ENCODE measurements at regions not wholly inside any gene's neighbourhood (a gene's known extent, or its start where the extent isn't known, plus 50 kb on each side); places are given as distances from the start of the nearest gene placed in this dataset.
"Not testable (repeated sequence)": the region's sequence is repeated elsewhere in the genome, so short reads cannot be mapped to it uniquely, and the experiment has no call there.

GRCh38 chr13:61215116-61215515 lies 200.5 kb downstream of the PCDH20 start:
- H2AFZ ChIP-seq: no peak overlapping the region
- no TSS peak for BruUV-seq (replicated peaks)
- no peak for DNase-seq
- no peak overlapping the region for H3K4me3 ChIP-seq
- POLR2A ChIA-PET (ENCODE audit: unreplicated experiment): no interaction called here
- no peak overlapping the region for H3K4me2 ChIP-seq
- H3K27me3 ChIP-seq (ENCODE audit: insufficient read depth, low read depth): peaks cover 5% of the 10 kb centered on the region; the same call in 1 of the 2 replicates
- H3K27ac ChIP-seq: no peak overlapping the region
- intact Hi-C loops (cut with micrococcal nuclease; ENCODE audit: unreplicated experiment): no loop called here
- H3K79me2 ChIP-seq (ENCODE audit: low read depth): no peaks in the 10 kb centered on the region
- H3K4me1 ChIP-seq (replicated peaks; ENCODE audit: insufficient read depth): no peaks in the 10 kb centered on the region
- no peaks in the 10 kb centered on the region; the same call in 1 of the 2 replicates for H4K20me1 ChIP-seq (ENCODE audit: insufficient read depth)
- CTCF ChIA-PET: no interaction called here
- no peaks in the 10 kb centered on the region for H3F3A ChIP-seq (ENCODE audit: insufficient read depth, low read depth)
- TF ChIP-seq EZH2 (IDR thresholded peaks at IDR 0.05; ENCODE audit: low read depth) (no peak), CTCF (conservative IDR thresholded peaks at IDR 0.05) (no peak)
- H3K9me2 ChIP-seq (ENCODE audit: insufficient read depth): no peaks in the 10 kb centered on the region
- no peaks in the 10 kb centered on the region for H3K36me3 ChIP-seq (ENCODE audit: low read depth)
- H3K9me3 ChIP-seq (ENCODE audit: insufficient read depth, low read depth): no peaks in the 10 kb centered on the region

GRCh38 chr13:61214551-61214950 lies 201.1 kb downstream of the PCDH20 start:
- no TSS peak for BruUV-seq (replicated peaks)
- peaks cover 5% of the 10 kb centered on the region; the same call in 1 of the 2 replicates for H3K27me3 ChIP-seq (ENCODE audit: insufficient read depth, low read depth)
- POLR2A ChIA-PET (ENCODE audit: unreplicated experiment): no interaction called here

GRCh38 chr13:61205898-61206297 lies 209.8 kb downstream of the PCDH20 start:
- H3K4me2 ChIP-seq; H3K27me3 ChIP-seq (ENCODE audit: insufficient read depth, low read depth); H3K9me2 ChIP-seq (ENCODE audit: insufficient read depth); H3K36me3 ChIP-seq (ENCODE audit: low read depth); H3F3A ChIP-seq (ENCODE audit: insufficient read depth, low read depth); POLR2A ChIA-PET (ENCODE audit: unreplicated experiment); H3K4me1 ChIP-seq (replicated peaks; ENCODE audit: insufficient read depth); H3K27ac ChIP-seq; BruUV-seq (replicated peaks); intact Hi-C loops (cut with micrococcal nuclease; ENCODE audit: unreplicated experiment); H2AFZ ChIP-seq; CTCF ChIA-PET; DNase-seq; H3K4me3 ChIP-seq; H4K20me1 ChIP-seq (ENCODE audit: insufficient read depth); H3K9me3 ChIP-seq (ENCODE audit: insufficient read depth, low read depth); H3K79me2 ChIP-seq (ENCODE audit: low read depth): not testable (repeated sequence)

More at GRCh38 chr13:61214551-61214950, 201.1 kb downstream of the PCDH20 start:
- Histone ChIP-seq H3K27ac (no peak overlapping the region), H3F3A (ENCODE audit: insufficient read depth, low read depth) (no peaks in the 10 kb centered on the region), H3K4me2 (no peak overlapping the region), H4K20me1 (ENCODE audit: insufficient read depth) (no peaks in the 10 kb centered on the region; the same call in 1 of the 2 replicates), H2AFZ (no peak overlapping the region), H3K4me1 (replicated peaks; ENCODE audit: insufficient read depth) (no peaks in the 10 kb centered on the region), H3K79me2 (ENCODE audit: low read depth) (no peaks in the 10 kb centered on the region), H3K9me3 (ENCODE audit: insufficient read depth, low read depth) (no peaks in the 10 kb centered on the region), H3K36me3 (ENCODE audit: low read depth) (no peaks in the 10 kb centered on the region), H3K9me2 (ENCODE audit: insufficient read depth) (no peaks in the 10 kb centered on the region), H3K4me3 (no peak overlapping the region)
- CTCF ChIA-PET: no interaction called here
- TF ChIP-seq CTCF (conservative IDR thresholded peaks at IDR 0.05): no peak
- TF ChIP-seq EZH2 (IDR thresholded peaks at IDR 0.05; ENCODE audit: low read depth): no peak
- DNase-seq: no peak
- intact Hi-C loops (cut with micrococcal nuclease; ENCODE audit: unreplicated experiment): no loop called here

- Histone ChIP-seq H3K27me3 (ENCODE audit: insufficient read depth, low read depth) (no peaks in the 10 kb centered on the region), H3K36me3 (ENCODE audit: low read depth) (no peaks in the 10 kb centered on the region), H2AFZ (no peak overlapping the region), H3K27ac (no peak overlapping the region), H3K9me2 (ENCODE audit: insufficient read depth) (no peaks in the 10 kb centered on the region), H3K79me2 (ENCODE audit: low read depth) (no peaks in the 10 kb centered on the region), H3K4me1 (replicated peaks; ENCODE audit: insufficient read depth) (no peaks in the 10 kb centered on the region), H3K9me3 (ENCODE audit: insufficient read depth, low read depth) (no peaks in the 10 kb centered on the region), H3K4me3 (no peak overlapping the region), H4K20me1 (ENCODE audit: insufficient read depth) (no peaks in the 10 kb centered on the region), H3K4me2 (no peak overlapping the region), H3F3A (ENCODE audit: insufficient read depth, low read depth) (no peaks in the 10 kb centered on the region)
- intact Hi-C loops (cut with micrococcal nuclease; ENCODE audit: unreplicated experiment): no loop called here
- ChIA-PET CTCF (no interaction called here), POLR2A (ENCODE audit: unreplicated experiment) (no interaction called here)
- TF ChIP-seq EZH2 (IDR thresholded peaks at IDR 0.05; ENCODE audit: low read depth): no peak
- no peak for TF ChIP-seq CTCF (conservative IDR thresholded peaks at IDR 0.05)
- no peak for DNase-seq
- no TSS peak for BruUV-seq (replicated peaks)
These were observed 211.6 kb downstream of the PCDH20 start for GRCh38 chr13:61204025-61204424.
